ENCODE measurements at regions not wholly inside any gene's neighbourhood (a gene's known extent, or its start where the extent isn't known, plus 50 kb on each side); places are given as distances from the start of the nearest gene placed in this dataset.

DNA sequence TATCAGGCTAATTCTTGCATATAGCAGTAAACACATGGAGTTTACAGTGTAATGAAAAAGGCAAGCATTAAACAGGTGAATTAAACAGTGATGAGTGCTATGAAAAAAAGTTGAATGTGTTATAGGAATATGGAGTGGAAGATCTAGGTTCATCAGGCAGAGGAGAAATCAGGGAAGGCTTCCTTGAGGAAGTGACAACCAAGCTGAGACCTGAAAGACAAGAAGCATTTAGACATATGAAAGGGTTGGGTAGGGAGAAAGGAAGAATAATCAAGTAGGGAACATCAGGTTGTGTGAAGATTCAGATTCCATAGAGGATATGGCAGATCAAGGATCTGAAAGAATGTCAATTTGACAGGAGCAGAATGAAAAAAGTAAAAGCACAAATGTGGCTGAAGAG lies 612.5 kb downstream of the PRELID2 start:
- H3K27ac Mint-ChIP-seq, result no peak overlapping the region
- Histone ChIP-seq H2AFZ (no peak overlapping the region), H3K27ac (ENCODE audit: low read depth) (no peak overlapping the region), H3K36me3 (ENCODE audit: insufficient read depth) (no peaks in the 10 kb centered on the region), H4K20me1 (replicated peaks; ENCODE audit: insufficient read depth) (no peaks in the 10 kb centered on the region), H3K4me1 (ENCODE audit: insufficient read depth) (no peaks in the 10 kb centered on the region), H3K4me3 (no peak overlapping the region), H3K9me2 (ENCODE audit: insufficient read depth) (no peaks in the 10 kb centered on the region), H3K4me2 (no peak overlapping the region), H3K79me2 (replicated peaks; ENCODE audit: insufficient read depth) (no peaks in the 10 kb centered on the region), H3F3A (replicated peaks; ENCODE audit: low read depth) (no peaks in the 10 kb centered on the region), H3K27me3 (ENCODE audit: insufficient read depth) (no peaks in the 10 kb centered on the region)
- ATAC-seq (no peak), DNase-seq (ENCODE audit: low spot score) (no peak)
- H3K4me3 Mint-ChIP-seq, result no peak overlapping the region
- no peaks in the 10 kb centered on the region for H3K4me1 Mint-ChIP-seq
- no peaks in the 10 kb centered on the region for H3K36me3 Mint-ChIP-seq (ENCODE audit: low read depth)
- no peaks in the 10 kb centered on the region for H3K27me3 Mint-ChIP-seq (ENCODE audit: insufficient read depth, low read depth, poor library complexity)
- no peak for TF ChIP-seq ZNF114 (CRISPR knock-in tag; IDR thresholded peaks at IDR 0.05)
- TF ChIP-seq, protein P1, sequence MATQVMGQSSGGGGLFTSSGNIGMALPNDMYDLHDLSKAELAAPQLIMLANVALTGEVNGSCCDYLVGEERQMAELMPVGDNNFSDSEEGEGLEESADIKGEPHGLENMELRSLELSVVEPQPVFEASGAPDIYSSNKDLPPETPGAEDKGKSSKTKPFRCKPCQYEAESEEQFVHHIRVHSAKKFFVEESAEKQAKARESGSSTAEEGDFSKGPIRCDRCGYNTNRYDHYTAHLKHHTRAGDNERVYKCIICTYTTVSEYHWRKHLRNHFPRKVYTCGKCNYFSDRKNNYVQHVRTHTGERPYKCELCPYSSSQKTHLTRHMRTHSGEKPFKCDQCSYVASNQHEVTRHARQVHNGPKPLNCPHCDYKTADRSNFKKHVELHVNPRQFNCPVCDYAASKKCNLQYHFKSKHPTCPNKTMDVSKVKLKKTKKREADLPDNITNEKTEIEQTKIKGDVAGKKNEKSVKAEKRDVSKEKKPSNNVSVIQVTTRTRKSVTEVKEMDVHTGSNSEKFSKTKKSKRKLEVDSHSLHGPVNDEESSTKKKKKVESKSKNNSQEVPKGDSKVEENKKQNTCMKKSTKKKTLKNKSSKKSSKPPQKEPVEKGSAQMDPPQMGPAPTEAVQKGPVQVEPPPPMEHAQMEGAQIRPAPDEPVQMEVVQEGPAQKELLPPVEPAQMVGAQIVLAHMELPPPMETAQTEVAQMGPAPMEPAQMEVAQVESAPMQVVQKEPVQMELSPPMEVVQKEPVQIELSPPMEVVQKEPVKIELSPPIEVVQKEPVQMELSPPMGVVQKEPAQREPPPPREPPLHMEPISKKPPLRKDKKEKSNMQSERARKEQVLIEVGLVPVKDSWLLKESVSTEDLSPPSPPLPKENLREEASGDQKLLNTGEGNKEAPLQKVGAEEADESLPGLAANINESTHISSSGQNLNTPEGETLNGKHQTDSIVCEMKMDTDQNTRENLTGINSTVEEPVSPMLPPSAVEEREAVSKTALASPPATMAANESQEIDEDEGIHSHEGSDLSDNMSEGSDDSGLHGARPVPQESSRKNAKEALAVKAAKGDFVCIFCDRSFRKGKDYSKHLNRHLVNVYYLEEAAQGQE (IDR thresholded peaks at IDR 0.05; ENCODE audit: unreplicated experiment), result no peak
- no peak for TF ChIP-seq JUNB (IDR thresholded peaks at IDR 0.05; ENCODE audit: unreplicated experiment)
- TF ChIP-seq ZNF331 (CRISPR knock-in tag; IDR thresholded peaks at IDR 0.05; ENCODE audit: low read depth), result no peak
- TF ChIP-seq EZH2 (IDR thresholded peaks at IDR 0.05; ENCODE audit: low read depth, unreplicated experiment), result no peak
- TF ChIP-seq POLR2AphosphoS5 (IDR thresholded peaks at IDR 0.05; ENCODE audit: low read depth), result no peak
- no peak for TF ChIP-seq STAT1 (IDR thresholded peaks at IDR 0.05; ENCODE audit: unreplicated experiment)
- no peak for TF ChIP-seq EZH2phosphoT487 (IDR thresholded peaks at IDR 0.05; ENCODE audit: unreplicated experiment)
- TF ChIP-seq NANOG (IDR thresholded peaks at IDR 0.05; ENCODE audit: borderline replicate concordance), result no peak
- no peak for TF ChIP-seq CREB1 (CRISPR knock-in tag; IDR thresholded peaks at IDR 0.05; ENCODE audit: low read depth)
- TF ChIP-seq, protein P2, sequence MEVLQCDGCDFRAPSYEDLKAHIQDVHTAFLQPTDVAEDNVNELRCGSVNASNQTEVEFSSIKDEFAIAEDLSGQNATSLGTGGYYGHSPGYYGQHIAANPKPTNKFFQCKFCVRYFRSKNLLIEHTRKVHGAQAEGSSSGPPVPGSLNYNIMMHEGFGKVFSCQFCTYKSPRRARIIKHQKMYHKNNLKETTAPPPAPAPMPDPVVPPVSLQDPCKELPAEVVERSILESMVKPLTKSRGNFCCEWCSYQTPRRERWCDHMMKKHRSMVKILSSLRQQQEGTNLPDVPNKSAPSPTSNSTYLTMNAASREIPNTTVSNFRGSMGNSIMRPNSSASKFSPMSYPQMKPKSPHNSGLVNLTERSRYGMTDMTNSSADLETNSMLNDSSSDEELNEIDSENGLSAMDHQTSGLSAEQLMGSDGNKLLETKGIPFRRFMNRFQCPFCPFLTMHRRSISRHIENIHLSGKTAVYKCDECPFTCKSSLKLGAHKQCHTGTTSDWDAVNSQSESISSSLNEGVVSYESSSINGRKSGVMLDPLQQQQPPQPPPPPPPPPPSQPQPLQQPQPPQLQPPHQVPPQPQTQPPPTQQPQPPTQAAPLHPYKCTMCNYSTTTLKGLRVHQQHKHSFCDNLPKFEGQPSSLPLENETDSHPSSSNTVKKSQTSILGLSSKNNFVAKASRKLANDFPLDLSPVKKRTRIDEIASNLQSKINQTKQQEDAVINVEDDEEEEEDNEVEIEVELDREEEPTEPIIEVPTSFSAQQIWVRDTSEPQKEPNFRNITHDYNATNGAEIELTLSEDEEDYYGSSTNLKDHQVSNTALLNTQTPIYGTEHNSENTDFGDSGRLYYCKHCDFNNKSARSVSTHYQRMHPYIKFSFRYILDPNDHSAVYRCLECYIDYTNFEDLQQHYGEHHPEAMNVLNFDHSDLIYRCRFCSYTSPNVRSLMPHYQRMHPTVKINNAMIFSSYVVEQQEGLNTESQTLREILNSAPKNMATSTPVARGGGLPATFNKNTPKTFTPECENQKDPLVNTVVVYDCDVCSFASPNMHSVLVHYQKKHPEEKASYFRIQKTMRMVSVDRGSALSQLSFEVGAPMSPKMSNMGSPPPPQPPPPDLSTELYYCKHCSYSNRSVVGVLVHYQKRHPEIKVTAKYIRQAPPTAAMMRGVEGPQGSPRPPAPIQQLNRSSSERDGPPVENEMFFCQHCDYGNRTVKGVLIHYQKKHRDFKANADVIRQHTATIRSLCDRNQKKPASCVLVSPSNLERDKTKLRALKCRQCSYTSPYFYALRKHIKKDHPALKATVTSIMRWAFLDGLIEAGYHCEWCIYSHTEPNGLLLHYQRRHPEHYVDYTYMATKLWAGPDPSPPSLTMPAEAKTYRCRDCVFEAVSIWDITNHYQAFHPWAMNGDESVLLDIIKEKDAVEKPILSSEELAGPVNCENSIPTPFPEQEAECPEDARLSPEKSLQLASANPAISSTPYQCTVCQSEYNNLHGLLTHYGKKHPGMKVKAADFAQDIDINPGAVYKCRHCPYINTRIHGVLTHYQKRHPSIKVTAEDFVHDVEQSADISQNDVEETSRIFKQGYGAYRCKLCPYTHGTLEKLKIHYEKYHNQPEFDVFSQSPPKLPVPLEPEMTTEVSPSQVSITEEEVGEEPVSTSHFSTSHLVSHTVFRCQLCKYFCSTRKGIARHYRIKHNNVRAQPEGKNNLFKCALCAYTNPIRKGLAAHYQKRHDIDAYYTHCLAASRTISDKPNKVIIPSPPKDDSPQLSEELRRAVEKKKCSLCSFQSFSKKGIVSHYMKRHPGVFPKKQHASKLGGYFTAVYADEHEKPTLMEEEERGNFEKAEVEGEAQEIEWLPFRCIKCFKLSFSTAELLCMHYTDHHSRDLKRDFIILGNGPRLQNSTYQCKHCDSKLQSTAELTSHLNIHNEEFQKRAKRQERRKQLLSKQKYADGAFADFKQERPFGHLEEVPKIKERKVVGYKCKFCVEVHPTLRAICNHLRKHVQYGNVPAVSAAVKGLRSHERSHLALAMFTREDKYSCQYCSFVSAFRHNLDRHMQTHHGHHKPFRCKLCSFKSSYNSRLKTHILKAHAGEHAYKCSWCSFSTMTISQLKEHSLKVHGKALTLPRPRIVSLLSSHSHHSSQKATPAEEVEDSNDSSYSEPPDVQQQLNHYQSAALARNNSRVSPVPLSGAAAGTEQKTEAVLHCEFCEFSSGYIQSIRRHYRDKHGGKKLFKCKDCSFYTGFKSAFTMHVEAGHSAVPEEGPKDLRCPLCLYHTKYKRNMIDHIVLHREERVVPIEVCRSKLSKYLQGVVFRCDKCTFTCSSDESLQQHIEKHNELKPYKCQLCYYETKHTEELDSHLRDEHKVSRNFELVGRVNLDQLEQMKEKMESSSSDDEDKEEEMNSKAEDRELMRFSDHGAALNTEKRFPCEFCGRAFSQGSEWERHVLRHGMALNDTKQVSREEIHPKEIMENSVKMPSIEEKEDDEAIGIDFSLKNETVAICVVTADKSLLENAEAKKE (CRISPR knock-in tag; IDR thresholded peaks at IDR 0.05), result no peak
- TF ChIP-seq, protein P3, sequence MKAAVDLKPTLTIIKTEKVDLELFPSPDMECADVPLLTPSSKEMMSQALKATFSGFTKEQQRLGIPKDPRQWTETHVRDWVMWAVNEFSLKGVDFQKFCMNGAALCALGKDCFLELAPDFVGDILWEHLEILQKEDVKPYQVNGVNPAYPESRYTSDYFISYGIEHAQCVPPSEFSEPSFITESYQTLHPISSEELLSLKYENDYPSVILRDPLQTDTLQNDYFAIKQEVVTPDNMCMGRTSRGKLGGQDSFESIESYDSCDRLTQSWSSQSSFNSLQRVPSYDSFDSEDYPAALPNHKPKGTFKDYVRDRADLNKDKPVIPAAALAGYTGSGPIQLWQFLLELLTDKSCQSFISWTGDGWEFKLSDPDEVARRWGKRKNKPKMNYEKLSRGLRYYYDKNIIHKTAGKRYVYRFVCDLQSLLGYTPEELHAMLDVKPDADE (IDR thresholded peaks at IDR 0.05), result no peak
- TF ChIP-seq, protein P4, sequence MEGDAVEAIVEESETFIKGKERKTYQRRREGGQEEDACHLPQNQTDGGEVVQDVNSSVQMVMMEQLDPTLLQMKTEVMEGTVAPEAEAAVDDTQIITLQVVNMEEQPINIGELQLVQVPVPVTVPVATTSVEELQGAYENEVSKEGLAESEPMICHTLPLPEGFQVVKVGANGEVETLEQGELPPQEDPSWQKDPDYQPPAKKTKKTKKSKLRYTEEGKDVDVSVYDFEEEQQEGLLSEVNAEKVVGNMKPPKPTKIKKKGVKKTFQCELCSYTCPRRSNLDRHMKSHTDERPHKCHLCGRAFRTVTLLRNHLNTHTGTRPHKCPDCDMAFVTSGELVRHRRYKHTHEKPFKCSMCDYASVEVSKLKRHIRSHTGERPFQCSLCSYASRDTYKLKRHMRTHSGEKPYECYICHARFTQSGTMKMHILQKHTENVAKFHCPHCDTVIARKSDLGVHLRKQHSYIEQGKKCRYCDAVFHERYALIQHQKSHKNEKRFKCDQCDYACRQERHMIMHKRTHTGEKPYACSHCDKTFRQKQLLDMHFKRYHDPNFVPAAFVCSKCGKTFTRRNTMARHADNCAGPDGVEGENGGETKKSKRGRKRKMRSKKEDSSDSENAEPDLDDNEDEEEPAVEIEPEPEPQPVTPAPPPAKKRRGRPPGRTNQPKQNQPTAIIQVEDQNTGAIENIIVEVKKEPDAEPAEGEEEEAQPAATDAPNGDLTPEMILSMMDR (conservative IDR thresholded peaks at IDR 0.05; ENCODE audit: low read depth in 2 of 2), result no peak
- H3K9me3 Mint-ChIP-seq, result no peaks in the 10 kb centered on the region

Data from GM23338 (cell line).